PFSK-1 (cell line): ENCODE measurements at regions not wholly inside any gene's neighbourhood (a gene's known extent, or its start where the extent isn't known, plus 50 kb on each side); places are given as distances from the start of the nearest gene placed in this dataset.

Source experiments
- POLR2AphosphoS5 ChIP-seq: IDR thresholded peaks from 2 replicates; pipeline ENCODE4 v1.6.1; 2012; ENCODE audit warnings: low read depth, mild to moderate bottlenecking, control low read depth, low read length, moderate library complexity
- TF ChIP-seq, protein P1 (sequence below), 2 experiments: IDR thresholded peaks; 2 replicates each; pipeline versions ENCODE4 v1.6.1 to v1.8.0; 2011 to 2012; ENCODE audit warnings: low read depth in 2 of 2, low read length in 2 of 2, control low read depth in 1 of 2, inconsistent platforms in 1 of 2, mild to moderate bottlenecking in 1 of 2, moderate library complexity in 1 of 2; ENCODE audit not compliant: insufficient read depth in 1 of 2

GRCh38 chr6:17045581-17046322 is 56.1 kb upstream of the STMND1 start:
- TF ChIP-seq, protein P1, sequence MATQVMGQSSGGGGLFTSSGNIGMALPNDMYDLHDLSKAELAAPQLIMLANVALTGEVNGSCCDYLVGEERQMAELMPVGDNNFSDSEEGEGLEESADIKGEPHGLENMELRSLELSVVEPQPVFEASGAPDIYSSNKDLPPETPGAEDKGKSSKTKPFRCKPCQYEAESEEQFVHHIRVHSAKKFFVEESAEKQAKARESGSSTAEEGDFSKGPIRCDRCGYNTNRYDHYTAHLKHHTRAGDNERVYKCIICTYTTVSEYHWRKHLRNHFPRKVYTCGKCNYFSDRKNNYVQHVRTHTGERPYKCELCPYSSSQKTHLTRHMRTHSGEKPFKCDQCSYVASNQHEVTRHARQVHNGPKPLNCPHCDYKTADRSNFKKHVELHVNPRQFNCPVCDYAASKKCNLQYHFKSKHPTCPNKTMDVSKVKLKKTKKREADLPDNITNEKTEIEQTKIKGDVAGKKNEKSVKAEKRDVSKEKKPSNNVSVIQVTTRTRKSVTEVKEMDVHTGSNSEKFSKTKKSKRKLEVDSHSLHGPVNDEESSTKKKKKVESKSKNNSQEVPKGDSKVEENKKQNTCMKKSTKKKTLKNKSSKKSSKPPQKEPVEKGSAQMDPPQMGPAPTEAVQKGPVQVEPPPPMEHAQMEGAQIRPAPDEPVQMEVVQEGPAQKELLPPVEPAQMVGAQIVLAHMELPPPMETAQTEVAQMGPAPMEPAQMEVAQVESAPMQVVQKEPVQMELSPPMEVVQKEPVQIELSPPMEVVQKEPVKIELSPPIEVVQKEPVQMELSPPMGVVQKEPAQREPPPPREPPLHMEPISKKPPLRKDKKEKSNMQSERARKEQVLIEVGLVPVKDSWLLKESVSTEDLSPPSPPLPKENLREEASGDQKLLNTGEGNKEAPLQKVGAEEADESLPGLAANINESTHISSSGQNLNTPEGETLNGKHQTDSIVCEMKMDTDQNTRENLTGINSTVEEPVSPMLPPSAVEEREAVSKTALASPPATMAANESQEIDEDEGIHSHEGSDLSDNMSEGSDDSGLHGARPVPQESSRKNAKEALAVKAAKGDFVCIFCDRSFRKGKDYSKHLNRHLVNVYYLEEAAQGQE (IDR thresholded peaks at IDR 0.05; ENCODE audit: insufficient read depth in 1 of 2, low read depth in 2 of 2, low read length in 2 of 2), result no peak
- TF ChIP-seq POLR2AphosphoS5, result no peak
